ENCODE measurements at regions not wholly inside any gene's neighbourhood (a gene's known extent, or its start where the extent isn't known, plus 50 kb on each side); places are given as distances from the start of the nearest gene placed in this dataset.
"Not testable (repeated sequence)": the region's sequence is repeated elsewhere in the genome, so short reads cannot be mapped to it uniquely, and the experiment has no call there.

DNA sequence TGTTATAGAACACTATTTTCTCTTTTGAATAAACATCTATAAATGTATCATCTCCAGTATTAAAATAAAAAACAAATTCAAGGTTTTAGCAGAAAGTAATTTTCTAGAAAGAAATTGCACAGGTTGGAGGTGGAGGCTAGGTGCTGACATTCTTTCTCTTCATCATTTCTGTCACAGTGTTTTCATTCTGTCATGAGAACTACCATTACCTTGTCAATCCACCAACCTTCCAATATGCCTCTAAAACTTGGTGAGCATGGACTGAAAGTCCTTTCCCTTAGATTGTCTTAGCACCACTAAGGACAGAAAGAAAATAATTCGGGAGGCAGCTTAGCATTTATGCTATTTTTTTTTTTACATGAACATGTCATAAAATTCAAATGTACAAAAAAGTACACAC lies 596.2 kb upstream of the DPPA4 start:
- ATAC-seq: no peak
- intact Hi-C loops (cut with DNase I): no loop called here

DNA sequence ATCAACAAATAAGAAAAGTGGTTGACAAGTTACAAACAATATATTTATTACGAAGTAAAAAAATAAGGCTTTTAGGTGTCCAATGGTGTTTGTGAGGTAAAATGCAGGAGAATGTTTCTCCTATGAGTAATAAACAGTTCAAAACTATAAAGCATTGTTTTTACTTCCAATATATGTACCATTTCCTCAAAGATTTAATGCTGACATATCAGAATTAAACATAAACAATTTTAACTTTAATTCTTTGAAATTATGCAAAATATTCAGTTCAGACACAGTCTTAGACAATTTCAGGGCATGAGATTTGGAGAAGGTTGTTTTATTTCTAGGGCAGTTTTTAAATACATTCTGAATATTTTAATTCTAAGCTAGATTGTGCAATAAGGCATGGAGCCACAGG lies 602.5 kb upstream of the DPPA4 start:
- intact Hi-C loops (cut with DNase I): no loop called here
- no peak for DNase-seq (ENCODE audit: low spot score)
- no peak for ATAC-seq

More for the DNA sequence above, 596.2 kb upstream of the DPPA4 start:
- no peak for DNase-seq (ENCODE audit: low spot score)

- ATAC-seq: no peak
- intact Hi-C loops (cut with DNase I): no loop called here
- DNase-seq (ENCODE audit: low spot score): no peak
These were observed 605.8 kb upstream of the DPPA4 start for GRCh38 chr3:109943181-109943580.

- intact Hi-C loops (cut with DNase I): no loop called here
- ATAC-seq (no peak), DNase-seq (ENCODE audit: low spot score) (no peak)
These were observed 607.5 kb upstream of the DPPA4 start for GRCh38 chr3:109944836-109945235.

GRCh38 chr3:109952924-109953323 lies 615.6 kb upstream of the DPPA4 start:
- ATAC-seq (no peak), DNase-seq (ENCODE audit: low spot score) (no peak)
- intact Hi-C loops (cut with DNase I): no loop called here

DNA sequence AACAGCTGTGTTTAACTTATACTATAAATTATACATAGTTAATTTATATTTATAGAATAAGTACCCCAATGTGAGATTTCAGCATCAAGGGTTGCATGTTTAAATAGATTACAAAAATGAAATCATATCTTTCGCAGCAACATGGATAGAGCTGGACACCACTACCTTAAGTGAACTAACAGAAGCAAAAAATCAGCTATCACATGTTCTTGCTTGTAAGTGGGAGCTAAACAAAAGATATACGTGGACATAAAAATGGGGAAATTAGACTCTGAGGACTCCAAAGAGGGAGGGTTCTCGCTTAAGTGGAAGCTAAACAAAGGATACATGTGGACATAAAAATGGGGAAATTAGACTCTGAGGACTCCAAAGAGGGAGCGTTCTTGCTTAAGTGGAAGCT lies 626.5 kb upstream of the DPPA4 start:
- intact Hi-C loops (cut with DNase I): no loop called here
- DNase-seq (ENCODE audit: low spot score) (no peak), ATAC-seq (no peak)

DNA sequence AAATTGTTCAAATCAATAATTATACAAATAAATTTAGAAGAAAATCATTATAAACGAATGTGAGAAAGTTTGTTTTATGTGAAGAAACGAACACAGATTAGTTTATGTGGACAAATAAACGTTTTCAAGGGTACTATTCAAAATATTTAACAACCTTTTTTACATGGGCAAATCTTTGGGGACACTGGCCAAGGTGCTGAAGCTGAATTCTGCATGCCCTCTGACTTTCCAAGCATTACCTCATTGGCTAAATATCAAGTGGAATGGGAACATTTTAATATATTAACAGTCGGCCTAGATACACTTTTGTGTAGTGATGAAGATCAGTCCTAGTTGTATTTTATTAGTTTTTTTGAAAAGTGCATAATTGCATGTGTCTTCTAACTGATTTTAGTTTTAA lies 636.4 kb upstream of the DPPA4 start:
- DNase-seq (ENCODE audit: low spot score) (no peak), ATAC-seq (no peak)
- intact Hi-C loops (cut with DNase I): no loop called here

- DNase-seq (ENCODE audit: low spot score) (no peak), ATAC-seq (peak; percentile 72)
- intact Hi-C loops (cut with DNase I): no loop called here
These were observed 640.6 kb upstream of the DPPA4 start for GRCh38 chr3:109977897-109978296.

DNA sequence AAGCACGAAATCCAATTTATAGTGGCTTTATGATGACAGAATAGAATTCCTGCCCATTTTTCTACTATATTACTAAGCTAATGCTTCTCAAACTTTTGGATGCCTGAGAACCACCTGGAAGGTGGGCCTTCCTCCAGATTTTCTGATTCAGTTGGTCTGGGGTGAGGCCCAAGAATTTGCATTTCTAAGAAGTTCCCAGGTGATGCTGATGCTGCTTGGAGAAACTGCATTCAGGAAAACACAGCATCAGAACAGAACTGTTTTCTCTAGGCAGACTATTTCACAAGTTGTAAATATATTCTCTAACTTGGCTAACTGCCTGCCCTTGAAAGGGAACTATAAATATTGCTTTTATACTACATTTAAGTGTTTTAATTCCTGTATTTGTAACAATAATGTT lies 644.9 kb upstream of the DPPA4 start:
- intact Hi-C loops (cut with DNase I): no loop called here
- ATAC-seq (no peak), DNase-seq (ENCODE audit: low spot score) (no peak)

DNA sequence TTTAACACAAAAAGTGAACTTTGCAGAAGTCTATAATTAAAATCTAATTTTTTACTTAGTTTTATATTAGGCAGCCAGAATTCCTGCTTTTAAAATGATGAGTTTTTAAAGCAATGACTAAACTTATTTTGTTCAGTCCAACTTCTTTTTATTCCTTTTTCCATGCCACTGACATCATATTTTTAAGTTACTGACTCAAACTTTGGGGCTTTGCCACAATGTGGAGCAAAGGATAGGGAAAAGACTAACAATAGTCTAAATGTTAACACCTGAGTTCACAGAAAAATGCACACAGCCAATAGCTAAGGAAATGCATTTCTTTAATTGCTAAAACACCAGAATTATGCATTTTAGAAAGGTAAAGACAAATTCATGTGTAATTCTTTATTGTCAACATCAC lies 647.6 kb upstream of the DPPA4 start:
- no peak for DNase-seq (ENCODE audit: low spot score)
- intact Hi-C loops (cut with DNase I): no loop called here
- no peak for ATAC-seq

DNA sequence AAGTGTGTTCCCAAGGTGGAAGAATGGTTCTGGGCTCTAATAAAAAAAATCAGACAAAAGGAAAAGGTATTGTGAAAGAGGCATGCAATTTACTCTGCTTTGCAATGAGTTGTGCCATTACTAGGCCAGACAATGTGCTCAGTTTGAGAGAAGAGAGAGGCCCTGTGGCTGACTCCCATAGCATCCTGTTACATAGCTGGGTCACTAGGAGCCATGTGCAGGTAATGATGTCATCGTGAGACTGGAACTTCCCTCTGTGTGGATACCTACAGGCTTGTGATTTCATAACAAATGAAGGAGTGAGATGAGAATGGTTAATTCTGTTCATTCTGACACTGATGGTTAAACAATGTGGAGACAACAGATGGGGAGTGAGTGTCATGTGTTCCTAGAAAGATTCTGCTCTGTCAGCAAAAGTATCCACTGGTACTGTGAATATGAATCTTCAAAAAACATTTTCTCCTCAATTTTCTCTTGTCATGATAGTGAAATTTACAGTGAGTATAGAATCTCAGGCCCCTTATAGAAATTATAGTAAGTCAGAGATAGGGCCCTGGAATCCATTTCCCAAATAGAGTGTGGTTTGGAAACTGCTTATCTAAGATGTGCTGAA lies 648.7 kb upstream of the DPPA4 start:
- ATAC-seq (no peak), DNase-seq (ENCODE audit: low spot score) (no peak)
- intact Hi-C loops (cut with DNase I): no loop called here

DNA sequence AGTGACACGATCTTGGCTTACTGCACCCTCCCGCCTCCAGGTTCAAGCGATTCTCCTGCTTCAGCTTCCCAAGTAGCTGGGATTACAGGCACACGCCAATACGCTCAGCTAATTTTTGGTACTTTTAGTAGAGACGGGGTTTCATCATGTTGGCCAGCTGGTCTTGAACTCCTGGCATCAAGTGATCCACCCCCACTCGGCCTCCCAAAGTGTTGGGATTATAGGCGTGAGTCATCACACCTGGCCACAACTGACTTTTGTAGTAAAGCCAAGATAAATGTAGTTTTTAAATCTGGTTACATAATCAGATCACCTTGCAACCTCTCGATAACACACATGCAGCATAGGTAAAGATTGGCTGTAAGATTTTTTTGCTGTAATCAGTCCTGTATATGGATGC lies 657.5 kb upstream of the DPPA4 start:
- DNase-seq (ENCODE audit: low spot score) (no peak), ATAC-seq (no peak)
- intact Hi-C loops (cut with DNase I): no loop called here

DNA sequence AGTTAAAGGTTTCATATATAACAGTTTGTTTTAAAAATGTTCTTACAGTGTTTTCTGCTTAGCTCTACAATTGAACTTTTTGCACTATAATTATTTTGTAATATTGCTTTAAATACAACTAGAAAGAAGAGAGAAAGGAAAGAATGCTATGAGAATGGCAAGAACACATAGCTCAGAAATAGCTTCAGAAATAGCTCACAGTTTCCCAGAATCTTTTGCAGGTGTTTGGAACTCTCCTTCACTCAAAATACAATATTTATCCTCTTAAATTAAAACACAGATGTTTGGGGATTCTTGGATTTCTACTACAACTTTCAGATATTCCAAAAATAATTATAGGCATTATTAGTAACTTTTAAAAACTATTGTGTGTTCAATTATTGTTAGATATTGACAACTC lies 658.0 kb upstream of the DPPA4 start:
- DNase-seq (ENCODE audit: low spot score): no peak

DNA sequence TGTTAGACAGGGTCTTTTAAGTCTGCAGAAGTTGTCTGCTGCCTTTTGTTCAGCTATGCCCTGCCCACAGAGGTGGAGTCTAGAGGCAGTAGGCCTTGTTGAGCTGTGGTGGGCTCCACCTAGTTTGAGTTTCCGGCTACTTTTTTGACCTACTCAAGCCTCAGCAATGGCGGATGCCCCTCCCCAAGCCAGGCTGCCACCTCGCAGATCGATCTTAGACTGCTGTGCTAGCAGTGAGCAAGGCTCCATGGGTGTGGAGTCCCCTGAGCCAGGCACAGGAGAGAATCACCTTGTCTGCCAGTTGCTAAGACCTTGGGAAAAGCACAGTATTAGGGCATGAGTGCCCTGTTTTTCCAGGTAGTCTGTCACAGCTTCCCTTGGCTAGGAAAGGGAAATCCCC lies 664.6 kb upstream of the DPPA4 start:
- DNase-seq (ENCODE audit: low spot score); ATAC-seq; intact Hi-C loops (cut with DNase I): not testable (repeated sequence)

More for the DNA sequence above, 658.0 kb upstream of the DPPA4 start:
- ATAC-seq: no peak
- intact Hi-C loops (cut with DNase I): no loop called here

DNA sequence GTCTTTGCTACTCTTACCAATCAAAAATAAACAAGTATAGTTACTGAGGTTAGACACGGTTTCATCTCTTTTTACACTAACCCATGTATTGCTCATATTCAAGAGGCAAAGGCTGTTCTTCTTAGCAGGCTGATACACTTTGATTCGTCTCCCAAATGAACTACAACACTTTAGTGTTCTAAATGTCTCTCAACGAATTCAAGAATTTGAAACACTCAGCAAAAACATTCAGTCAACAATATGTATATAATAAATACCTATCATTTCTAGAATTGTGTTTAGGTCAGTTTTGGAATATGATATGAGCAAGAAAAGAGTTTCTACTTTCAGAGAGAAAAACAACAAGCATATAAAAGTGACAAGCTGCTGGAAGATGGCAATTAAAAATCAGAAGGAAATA lies 669.6 kb upstream of the DPPA4 start:
- ATAC-seq (no peak), DNase-seq (ENCODE audit: low spot score) (no peak)
- intact Hi-C loops (cut with DNase I): no loop called here

DNA sequence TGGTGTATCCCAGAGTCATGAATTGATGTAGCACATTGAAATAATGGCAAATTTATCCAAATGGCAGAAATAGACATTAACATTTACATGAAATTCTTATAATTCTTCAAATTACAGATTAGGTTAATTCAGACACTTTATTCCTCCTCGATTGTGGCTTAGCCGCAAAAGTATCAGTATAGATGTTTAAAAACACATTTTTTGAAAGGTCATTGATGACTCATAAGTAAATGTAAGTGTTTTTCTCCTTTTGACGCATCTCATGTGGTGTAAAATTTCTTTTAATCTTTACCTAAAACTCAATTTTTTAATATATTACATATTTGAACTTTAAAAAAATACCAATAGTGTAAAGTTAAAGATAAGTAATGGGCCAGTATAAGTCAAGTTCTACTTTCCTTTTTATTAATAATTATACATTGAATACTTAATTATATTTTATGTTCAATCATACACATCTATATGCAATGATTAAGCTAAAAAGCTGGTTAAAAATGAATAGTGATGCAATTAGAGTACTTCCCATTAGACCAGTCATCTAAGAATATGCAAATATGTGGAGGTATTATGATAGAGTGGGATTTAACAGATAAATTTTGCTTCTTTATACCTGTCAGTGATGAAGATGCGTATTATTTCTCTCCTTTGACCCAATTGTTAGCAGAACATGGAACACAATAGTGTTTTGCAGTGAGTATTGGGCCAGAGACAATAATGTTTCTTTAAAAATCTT lies 678.1 kb upstream of the DPPA4 start:
- no peak for ATAC-seq
- intact Hi-C loops (cut with DNase I): no loop called here
- DNase-seq (ENCODE audit: low spot score): no peak

GRCh38 chr3:110016235-110016815 lies 679.0 kb upstream of the DPPA4 start:
- ATAC-seq: peak; percentile 41
- no peak for DNase-seq (ENCODE audit: low spot score)
- intact Hi-C loops (cut with DNase I): no loop called here

GRCh38 chr3:110017304-110017703 lies 680.0 kb upstream of the DPPA4 start:
- no peak for DNase-seq (ENCODE audit: low spot score)
- ATAC-seq: no peak
- intact Hi-C loops (cut with DNase I): no loop called here

GRCh38 chr3:110021659-110022058 lies 684.3 kb upstream of the DPPA4 start:
- no peak for DNase-seq (ENCODE audit: low spot score)
- no peak for ATAC-seq
- intact Hi-C loops (cut with DNase I): no loop called here

DNA sequence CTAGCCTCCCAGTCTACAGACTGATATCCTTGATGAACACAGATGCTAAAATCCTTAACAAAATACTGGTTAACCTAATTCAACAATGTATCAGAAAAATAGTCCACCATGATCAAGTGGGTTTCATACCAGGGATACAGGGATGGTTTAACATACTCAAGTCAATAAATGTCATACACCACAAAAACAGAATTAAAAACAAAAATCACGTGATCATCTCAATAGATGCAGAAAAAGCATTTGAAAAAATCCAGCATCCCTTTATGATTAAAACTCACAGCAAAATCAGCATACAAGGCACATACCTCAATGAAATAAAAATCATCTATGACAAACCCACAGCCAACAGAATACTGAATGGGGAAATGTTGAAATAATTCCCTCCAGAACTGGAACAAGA lies 685.7 kb upstream of the DPPA4 start:
- ATAC-seq; DNase-seq (ENCODE audit: low spot score); intact Hi-C loops (cut with DNase I): not testable (repeated sequence)

- ATAC-seq (no peak), DNase-seq (ENCODE audit: low spot score) (no peak)
- intact Hi-C loops (cut with DNase I): no loop called here
These were observed 689.1 kb upstream of the DPPA4 start for GRCh38 chr3:110026421-110026820.
